HUES48 (cell line): ENCODE measurements at regions not wholly inside any gene's neighbourhood (a gene's known extent, or its start where the extent isn't known, plus 50 kb on each side); places are given as distances from the start of the nearest gene placed in this dataset.

Source experiments
- H3K27ac ChIP-seq: one replicate; pipeline ENCODE4 v1.7.0; 2013; ENCODE audit warnings: low read depth, low read length, inconsistent platforms
- H3K27me3 ChIP-seq: 2 replicates; pipeline ENCODE4 v1.6.1; 2013; ENCODE audit warnings: mild to moderate bottlenecking, low read length; ENCODE audit not compliant: control insufficient read depth, insufficient read depth
- H3K36me3 ChIP-seq: 2 replicates; pipeline ENCODE4 v1.6.1; 2013; ENCODE audit warnings: low read length; ENCODE audit not compliant: control insufficient read depth, insufficient read depth
- H3K4me1 ChIP-seq: 2 replicates; pipeline ENCODE4 v1.6.1; 2013; ENCODE audit warnings: mild to moderate bottlenecking, low read length; ENCODE audit not compliant: control insufficient read depth, insufficient read depth
- H3K4me3 ChIP-seq: 2 replicates; pipeline ENCODE4 v1.5.1; 2013; ENCODE audit warnings: mild to moderate bottlenecking, low read depth, low read length
- H3K9ac ChIP-seq: 2 replicates; pipeline ENCODE4 v1.6.1; 2013; ENCODE audit warnings: mild to moderate bottlenecking, low read depth, low read length, moderate library complexity
- H3K9me3 ChIP-seq: 2 replicates; pipeline ENCODE4 v1.6.1; 2013; ENCODE audit warnings: low read length; ENCODE audit not compliant: control insufficient read depth, insufficient read depth

GRCh38 chr13:74966814-74967424, 515.0 kb downstream of the TBC1D4 start:
- Histone ChIP-seq H3K4me1 (no peaks in the 10 kb centered on the region), H3K9me3 (no peaks in the 10 kb centered on the region), H3K27ac (no peak overlapping the region), H3K4me3 (no peak overlapping the region), H3K9ac (no peak overlapping the region), H3K27me3 (no peaks in the 10 kb centered on the region), H3K36me3 (no peaks in the 10 kb centered on the region)

GRCh38 chr13:74966275-74966674, 515.7 kb downstream of the TBC1D4 start:
- no peaks in the 10 kb centered on the region for H3K4me1 ChIP-seq
- no peak overlapping the region for H3K27ac ChIP-seq
- H3K36me3 ChIP-seq = no peaks in the 10 kb centered on the region
- no peaks in the 10 kb centered on the region for H3K9me3 ChIP-seq
- H3K27me3 ChIP-seq = no peaks in the 10 kb centered on the region
- no peak overlapping the region for H3K9ac ChIP-seq
- H3K4me3 ChIP-seq = no peak overlapping the region

GRCh38 chr13:74945637-74946036, 536.3 kb downstream of the TBC1D4 start:
- no peaks in the 10 kb centered on the region for H3K36me3 ChIP-seq
- no peaks in the 10 kb centered on the region for H3K4me1 ChIP-seq
- no peak overlapping the region for H3K9ac ChIP-seq
- H3K9me3 ChIP-seq = peaks cover 5% of the 10 kb centered on the region; the same call in 1 of the 2 replicates
- H3K4me3 ChIP-seq = no peak overlapping the region
- H3K27me3 ChIP-seq = no peaks in the 10 kb centered on the region
- no peak overlapping the region for H3K27ac ChIP-seq

GRCh38 chr13:74931698-74932433, 550.1 kb downstream of the TBC1D4 start:
- H3K27me3 ChIP-seq = no peaks in the 10 kb centered on the region
- no peaks in the 10 kb centered on the region for H3K9me3 ChIP-seq
- H3K9ac ChIP-seq = no peak overlapping the region
- no peaks in the 10 kb centered on the region for H3K4me1 ChIP-seq
- H3K4me3 ChIP-seq = no peak overlapping the region
- no peak overlapping the region for H3K27ac ChIP-seq
- no peaks in the 10 kb centered on the region for H3K36me3 ChIP-seq

GRCh38 chr13:74930402-74931165, 551.4 kb downstream of the TBC1D4 start:
- H3K27ac ChIP-seq = no peak overlapping the region
- no peak overlapping the region for H3K9ac ChIP-seq
- no peak overlapping the region for H3K4me3 ChIP-seq

GRCh38 chr13:74929436-74929835, 552.5 kb downstream of the TBC1D4 start:
- H3K9me3 ChIP-seq = no peaks in the 10 kb centered on the region
- H3K4me3 ChIP-seq = no peak overlapping the region
- no peak overlapping the region for H3K27ac ChIP-seq
- no peaks in the 10 kb centered on the region for H3K36me3 ChIP-seq
- H3K9ac ChIP-seq = no peak overlapping the region
- no peaks in the 10 kb centered on the region for H3K4me1 ChIP-seq
- H3K27me3 ChIP-seq = no peaks in the 10 kb centered on the region

More at GRCh38 chr13:74930402-74931165, 551.4 kb downstream of the TBC1D4 start:
- Histone ChIP-seq H3K4me1 (no peaks in the 10 kb centered on the region), H3K9me3 (no peaks in the 10 kb centered on the region), H3K27me3 (no peaks in the 10 kb centered on the region), H3K36me3 (no peaks in the 10 kb centered on the region)

- no peaks in the 10 kb centered on the region for H3K27me3 ChIP-seq
- H3K4me1 ChIP-seq = no peaks in the 10 kb centered on the region
- no peak overlapping the region for H3K9ac ChIP-seq
- no peak overlapping the region for H3K27ac ChIP-seq
- no peaks in the 10 kb centered on the region for H3K36me3 ChIP-seq
- H3K4me3 ChIP-seq = no peak overlapping the region
- H3K9me3 ChIP-seq = peaks cover 4% of the 10 kb centered on the region
Measured at GRCh38 chr13:74927823-74928222, 554.1 kb downstream of the TBC1D4 start.

- H3K9me3 ChIP-seq = peaks cover 5% of the 10 kb centered on the region
- 0 out of 2 replicates have a peak, but pooled peaks cover 2% of the 10 kb centered on the region for H3K4me1 ChIP-seq
Measured at GRCh38 chr13:74922963-74923362, 559.0 kb downstream of the TBC1D4 start.

GRCh38 chr13:74921326-74921725, 560.6 kb downstream of the TBC1D4 start:
- no peak overlapping the region for H3K9ac ChIP-seq
- H3K4me1 ChIP-seq = 0 out of 2 replicates have a peak, but pooled peaks cover 2% of the 10 kb centered on the region
- no peak overlapping the region for H3K4me3 ChIP-seq
- no peaks in the 10 kb centered on the region for H3K36me3 ChIP-seq
- H3K27ac ChIP-seq = no peak overlapping the region
- peaks cover 5% of the 10 kb centered on the region for H3K9me3 ChIP-seq
- no peaks in the 10 kb centered on the region for H3K27me3 ChIP-seq

More at GRCh38 chr13:74922963-74923362, 559.0 kb downstream of the TBC1D4 start:
- H3K9ac ChIP-seq = no peak overlapping the region
- no peaks in the 10 kb centered on the region for H3K27me3 ChIP-seq
- H3K36me3 ChIP-seq = no peaks in the 10 kb centered on the region
- no peak overlapping the region for H3K4me3 ChIP-seq
- no peak overlapping the region for H3K27ac ChIP-seq

- Histone ChIP-seq H3K4me3 (no peak overlapping the region), H3K36me3 (no peaks in the 10 kb centered on the region), H3K4me1 (0 out of 2 replicates have a peak, but pooled peaks cover 2% of the 10 kb centered on the region), H3K27me3 (no peaks in the 10 kb centered on the region), H3K9ac (no peak overlapping the region), H3K27ac (no peak overlapping the region), H3K9me3 (peaks cover 5% of the 10 kb centered on the region)
Measured at GRCh38 chr13:74920920-74921319, 561.0 kb downstream of the TBC1D4 start.

GRCh38 chr13:74920361-74920760, 561.6 kb downstream of the TBC1D4 start:
- H3K4me1 ChIP-seq = 0 out of 2 replicates have a peak, but pooled peaks cover 2% of the 10 kb centered on the region
- no peaks in the 10 kb centered on the region for H3K27me3 ChIP-seq
- H3K27ac ChIP-seq = no peak overlapping the region
- H3K36me3 ChIP-seq = no peaks in the 10 kb centered on the region
- H3K9me3 ChIP-seq = peaks cover 5% of the 10 kb centered on the region
- no peak overlapping the region for H3K9ac ChIP-seq
- no peak overlapping the region for H3K4me3 ChIP-seq
